MG63 (cell line): ENCODE measurements at regions not wholly inside any gene's neighbourhood (a gene's known extent, or its start where the extent isn't known, plus 50 kb on each side); places are given as distances from the start of the nearest gene placed in this dataset.
"Not testable (repeated sequence)": the region's sequence is repeated elsewhere in the genome, so short reads cannot be mapped to it uniquely, and the experiment has no call there.

ENCODE experiments used
- DNase-seq: peaks from one replicate; pipeline ENCODE4 v3.0.0-alpha.2; 2020
- H3K27me3 ChIP-seq: fragments of 250-450 bp; sonication (Bioruptor Pico); 2 replicates; pipeline ENCODE4 v1.5.1; 2020; ENCODE audit warnings: mild to moderate bottlenecking, moderate library complexity
- H3K36me3 ChIP-seq: fragments of 250-450 bp; sonication (Bioruptor Pico); 2 replicates; pipeline ENCODE4 v1.5.1; 2020; ENCODE audit warnings: mild to moderate bottlenecking, moderate library complexity
- H3K4me3 ChIP-seq: fragments of 250-450 bp; sonication (Bioruptor Pico); 2 replicates; pipeline ENCODE4 v1.5.1; 2020; ENCODE audit warnings: mild to moderate bottlenecking, moderate library complexity
- H3K9me3 ChIP-seq: fragments of 250-450 bp; sonication (Bioruptor Pico); 2 replicates; pipeline ENCODE4 v1.5.1; 2020; ENCODE audit warnings: mild to moderate bottlenecking, moderate library complexity

DNA sequence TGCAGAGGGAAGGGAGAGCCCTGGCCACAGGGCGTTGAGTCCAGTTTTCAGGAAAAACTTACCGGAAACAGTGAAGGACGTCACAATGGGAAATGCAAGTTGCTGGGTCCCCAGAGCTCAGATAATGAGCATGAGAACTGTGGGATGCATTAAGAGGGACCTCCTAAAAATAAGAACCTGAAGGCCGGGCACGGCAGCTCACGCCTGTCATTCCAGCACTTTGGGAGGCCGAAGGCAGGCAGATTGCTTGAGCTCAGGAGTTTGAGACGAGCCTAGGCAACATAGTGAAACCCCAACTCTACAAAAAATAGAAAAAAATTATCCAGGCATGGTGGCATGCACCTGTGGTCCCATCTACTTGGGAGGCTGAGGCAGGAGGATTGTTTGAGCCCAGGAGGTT is 170.6 kb downstream of the URI1 start:
- H3K36me3 ChIP-seq: no peaks in the 10 kb centered on the region
- no peak for DNase-seq
- no peaks in the 10 kb centered on the region for H3K27me3 ChIP-seq
- H3K9me3 ChIP-seq: no peaks in the 10 kb centered on the region
- H3K4me3 ChIP-seq: no peak overlapping the region

DNA sequence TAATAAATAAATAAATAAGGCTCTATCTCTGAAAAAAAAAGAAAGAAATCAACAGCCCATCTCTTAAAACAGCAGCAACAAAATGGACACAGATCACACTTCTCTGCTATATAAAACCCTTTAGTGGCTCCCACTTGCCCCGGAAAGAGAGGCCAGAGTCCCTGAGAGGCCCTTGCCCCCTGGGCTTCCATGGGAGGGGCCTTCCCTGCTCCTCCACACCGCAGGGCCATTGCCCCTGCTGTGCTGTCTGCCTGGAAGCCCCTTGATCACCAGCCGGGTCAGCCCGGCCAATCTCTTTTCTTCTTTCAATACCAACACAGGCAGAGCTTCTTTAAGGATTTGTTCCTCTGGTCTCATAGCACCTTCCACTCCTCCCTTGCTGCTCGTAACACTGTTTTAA is 171.1 kb downstream of the URI1 start:
- no peak for DNase-seq
- no peak overlapping the region for H3K4me3 ChIP-seq
- no peaks in the 10 kb centered on the region for H3K27me3 ChIP-seq
- no peaks in the 10 kb centered on the region for H3K9me3 ChIP-seq
- H3K36me3 ChIP-seq: no peaks in the 10 kb centered on the region

DNA sequence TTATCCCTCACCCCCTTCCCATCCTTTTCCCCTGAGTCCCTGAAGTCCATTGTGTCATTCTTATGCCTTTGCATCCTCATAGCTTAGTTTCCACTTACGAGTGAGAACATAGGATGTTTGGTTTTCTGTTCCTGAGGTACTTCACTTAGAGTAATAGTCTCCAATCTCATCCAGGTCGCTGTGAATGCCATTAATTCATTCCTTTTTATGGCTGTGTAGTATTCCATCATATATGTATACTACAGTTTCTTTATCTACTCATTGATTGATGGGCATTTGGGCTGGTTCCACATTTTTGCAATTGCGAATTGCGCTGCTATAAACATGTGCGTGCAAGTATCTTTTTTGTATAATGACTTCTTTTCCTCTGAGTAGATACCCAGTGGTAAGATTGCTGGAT is 172.1 kb downstream of the URI1 start:
- not testable (repeated sequence) for H3K27me3 ChIP-seq, DNase-seq, H3K9me3 ChIP-seq, H3K4me3 ChIP-seq, H3K36me3 ChIP-seq

DNA sequence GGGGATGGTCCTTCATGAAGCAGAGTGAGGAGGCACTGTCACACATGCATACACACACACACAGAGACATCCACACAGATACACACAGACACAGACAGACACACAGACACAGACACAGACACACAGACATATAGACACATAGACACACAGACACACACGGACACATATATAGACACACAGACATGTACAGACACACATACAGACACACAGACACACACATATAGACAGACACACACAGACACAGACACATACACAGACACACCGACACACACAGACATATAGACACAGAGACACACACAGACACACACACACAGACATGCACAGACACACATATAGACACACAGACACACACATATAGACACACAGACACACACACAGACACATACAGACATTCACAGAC is 173.9 kb downstream of the URI1 start:
- DNase-seq: no peak
- H3K4me3 ChIP-seq: no peak overlapping the region

DNA sequence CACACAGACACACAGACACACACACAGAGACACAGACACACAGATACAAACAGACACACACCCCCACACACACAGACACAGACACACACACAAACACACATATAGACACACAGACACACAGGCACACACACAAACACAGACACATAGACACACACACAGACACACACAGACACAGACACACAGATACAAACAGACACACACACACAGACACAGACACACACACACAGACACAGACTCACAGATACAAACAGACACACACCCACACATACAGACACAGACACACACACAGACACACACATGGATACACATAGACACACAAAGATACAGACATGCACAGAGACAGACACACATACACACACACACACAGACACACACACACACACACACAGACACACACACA is 174.5 kb downstream of the URI1 start:
- no peaks in the 10 kb centered on the region for H3K9me3 ChIP-seq
- no peaks in the 10 kb centered on the region for H3K36me3 ChIP-seq
- no peak overlapping the region for H3K4me3 ChIP-seq
- no peaks in the 10 kb centered on the region for H3K27me3 ChIP-seq
- DNase-seq: no peak

More for the DNA sequence above, 173.9 kb downstream of the URI1 start:
- Histone ChIP-seq H3K27me3 (no peaks in the 10 kb centered on the region), H3K9me3 (no peaks in the 10 kb centered on the region), H3K36me3 (no peaks in the 10 kb centered on the region)

DNA sequence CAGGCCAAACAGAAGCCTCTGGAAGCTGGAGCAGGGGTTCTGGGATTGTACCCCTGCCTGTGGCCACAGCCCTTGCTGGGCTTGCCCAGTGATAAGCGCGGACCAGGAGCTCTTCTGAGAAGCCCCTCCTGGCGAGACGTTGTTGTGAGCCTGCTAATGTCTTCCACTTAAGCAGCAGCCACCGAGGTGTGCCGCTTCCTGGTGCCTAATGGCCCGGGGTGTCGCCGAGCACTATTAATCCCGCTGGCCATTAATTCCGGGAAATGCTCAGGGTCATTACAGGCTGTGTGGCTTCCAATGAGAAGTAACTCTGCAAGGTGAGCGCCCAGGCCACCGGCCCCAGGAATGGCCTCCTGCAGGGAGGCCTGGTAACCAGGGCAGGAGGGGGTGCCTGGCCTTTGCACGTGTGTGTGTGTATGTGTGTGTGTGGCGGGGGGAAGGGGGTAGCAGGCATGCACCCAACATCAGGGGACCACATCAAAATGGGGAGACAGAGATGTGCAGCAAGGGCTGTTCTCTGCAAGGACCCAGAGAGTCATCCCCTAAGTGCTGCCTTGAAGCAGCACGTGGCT is 175.0 kb downstream of the URI1 start:
- no peak for DNase-seq
- H3K9me3 ChIP-seq: no peaks in the 10 kb centered on the region
- H3K4me3 ChIP-seq: no peak overlapping the region
- no peaks in the 10 kb centered on the region for H3K36me3 ChIP-seq
- no peaks in the 10 kb centered on the region for H3K27me3 ChIP-seq

DNA sequence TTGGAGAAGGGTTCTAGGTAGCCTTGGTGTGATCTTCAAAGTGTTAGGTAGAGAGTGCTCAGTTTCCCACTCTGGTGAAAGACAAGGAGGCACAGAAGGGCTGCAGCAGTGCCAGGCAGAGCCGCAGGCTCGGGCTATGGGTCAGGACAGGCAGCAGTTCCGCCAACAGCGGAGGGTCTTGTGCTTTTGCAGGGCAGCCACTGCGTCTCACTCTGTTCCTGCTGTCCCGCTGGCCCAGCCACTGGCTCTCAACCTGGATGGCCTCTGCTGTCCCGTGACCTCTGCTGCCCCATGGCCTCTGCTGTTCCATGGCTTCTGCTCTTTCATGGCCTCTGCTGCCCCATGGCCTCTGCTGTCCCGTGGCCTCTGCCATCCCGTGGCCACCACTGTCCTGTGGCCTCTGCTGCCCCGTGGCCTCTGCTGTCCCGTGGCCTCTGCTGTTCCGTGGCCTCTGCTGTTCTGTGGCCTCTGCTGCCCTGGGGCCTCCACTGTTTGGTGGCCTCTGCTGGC is 175.7 kb downstream of the URI1 start:
- DNase-seq: no peak
- Histone ChIP-seq H3K4me3 (no peak overlapping the region), H3K9me3 (no peaks in the 10 kb centered on the region), H3K27me3 (no peaks in the 10 kb centered on the region), H3K36me3 (no peaks in the 10 kb centered on the region)

DNA sequence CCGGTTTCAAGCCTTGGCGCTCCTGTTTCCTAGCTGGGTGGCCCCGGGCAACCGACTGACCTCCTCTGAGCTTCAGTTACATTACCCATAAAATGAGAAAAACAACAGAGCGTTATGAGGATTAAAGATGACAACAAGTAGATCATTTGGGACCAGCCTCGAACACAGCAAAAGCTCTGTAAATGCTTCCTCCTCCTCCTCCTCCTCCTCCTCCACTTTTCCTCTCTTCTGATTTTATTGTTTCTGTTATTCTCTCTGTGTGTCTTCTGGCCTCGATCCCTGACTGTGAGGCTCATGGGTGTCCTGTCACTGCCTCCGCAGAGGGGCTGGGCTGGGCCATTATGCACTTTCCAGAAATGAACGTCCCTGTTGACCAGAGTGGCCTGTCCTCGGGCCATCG is 176.2 kb downstream of the URI1 start:
- no peaks in the 10 kb centered on the region for H3K9me3 ChIP-seq
- no peak overlapping the region for H3K4me3 ChIP-seq
- H3K36me3 ChIP-seq: no peaks in the 10 kb centered on the region
- no peaks in the 10 kb centered on the region for H3K27me3 ChIP-seq
- DNase-seq: no peak

DNA sequence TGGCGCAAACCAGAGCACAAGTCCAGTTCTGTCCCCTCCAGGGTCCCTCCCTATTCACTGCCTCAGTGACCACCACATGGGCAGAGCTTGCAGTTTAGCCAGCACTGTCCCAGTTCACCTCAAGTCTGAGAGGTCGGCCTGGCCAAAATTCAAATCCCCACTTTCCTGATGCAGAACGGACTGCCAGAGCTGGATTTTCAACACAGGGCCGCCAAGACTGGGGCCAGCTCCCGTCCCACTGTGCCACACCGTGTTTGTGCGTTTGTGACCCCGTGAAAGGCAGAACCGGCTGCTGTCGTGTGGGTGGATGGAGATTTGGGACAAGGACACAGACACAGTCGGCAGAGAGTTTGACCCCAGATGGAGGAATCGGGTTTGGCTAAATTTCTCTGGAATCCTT is 176.7 kb downstream of the URI1 start:
- Histone ChIP-seq H3K27me3 (no peaks in the 10 kb centered on the region), H3K9me3 (no peaks in the 10 kb centered on the region), H3K36me3 (no peaks in the 10 kb centered on the region), H3K4me3 (no peak overlapping the region)
- DNase-seq: no peak

DNA sequence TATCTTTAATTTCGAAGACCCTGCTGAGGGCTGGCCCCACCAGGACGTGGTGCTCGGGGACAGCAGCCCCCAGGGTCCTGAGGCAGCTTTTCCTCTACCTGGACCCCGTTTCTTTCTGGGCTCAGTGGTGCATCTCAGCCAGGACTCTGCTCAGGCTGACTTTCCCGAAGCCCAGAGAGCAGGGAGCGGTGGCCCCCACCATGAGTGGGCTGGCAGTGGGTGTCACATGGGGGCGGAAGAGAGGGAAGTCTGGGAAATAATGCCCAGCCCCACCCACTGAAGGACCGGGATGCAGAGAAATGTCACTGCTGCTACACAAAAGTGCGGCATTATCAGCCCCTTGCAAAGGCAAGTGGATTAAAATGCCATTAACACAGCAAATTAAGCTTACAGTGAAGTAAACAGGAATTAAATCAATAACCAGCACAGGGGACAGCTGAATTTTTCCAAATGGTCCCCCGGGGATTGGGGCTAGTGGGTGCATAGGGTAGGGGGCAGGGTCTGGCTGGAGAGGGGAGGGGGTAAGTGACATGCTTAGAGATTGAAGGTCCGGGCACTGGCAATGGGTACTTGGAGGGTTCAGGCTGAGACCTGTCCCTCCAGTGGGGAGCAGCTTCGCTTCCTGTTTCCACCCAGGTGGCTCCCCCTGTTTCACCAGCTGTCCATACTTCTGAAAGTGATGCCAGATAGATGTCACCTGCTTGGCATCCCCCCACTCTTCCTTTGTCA is 177.3 kb downstream of the URI1 start:
- DNase-seq: no peak
- H3K9me3 ChIP-seq: no peaks in the 10 kb centered on the region
- no peak overlapping the region for H3K4me3 ChIP-seq
- no peaks in the 10 kb centered on the region for H3K36me3 ChIP-seq
- no peaks in the 10 kb centered on the region for H3K27me3 ChIP-seq

DNA sequence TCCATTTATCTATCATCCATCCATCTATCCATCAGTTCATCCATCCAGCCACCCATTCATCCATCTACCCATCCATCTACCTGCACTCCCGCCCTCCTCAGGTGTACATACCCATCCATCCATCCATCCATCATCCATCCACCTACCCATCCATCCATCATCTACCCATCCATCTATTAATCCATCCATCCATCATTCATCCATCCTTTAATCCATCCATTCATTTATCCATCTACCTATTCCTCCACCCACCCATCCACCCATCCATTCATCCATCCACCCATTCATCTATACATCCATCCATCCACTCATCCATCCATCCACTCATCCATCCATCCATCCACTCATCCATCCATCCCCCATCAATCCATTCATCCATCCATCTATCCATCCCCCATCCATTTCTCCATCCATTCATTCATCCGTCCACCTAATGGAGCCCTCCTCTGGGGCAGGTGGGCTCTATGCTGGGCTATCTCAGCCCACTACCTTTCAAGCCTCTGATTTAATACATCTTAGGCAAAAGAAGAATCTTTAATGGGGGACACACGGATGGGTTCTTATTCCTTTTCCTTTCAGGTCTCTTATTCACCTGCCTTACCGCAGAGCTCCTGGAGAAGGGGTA is 178.9 kb downstream of the URI1 start:
- Histone ChIP-seq H3K27me3 (no peaks in the 10 kb centered on the region), H3K9me3 (no peaks in the 10 kb centered on the region), H3K36me3 (no peaks in the 10 kb centered on the region), H3K4me3 (no peak overlapping the region)
- DNase-seq: no peak

DNA sequence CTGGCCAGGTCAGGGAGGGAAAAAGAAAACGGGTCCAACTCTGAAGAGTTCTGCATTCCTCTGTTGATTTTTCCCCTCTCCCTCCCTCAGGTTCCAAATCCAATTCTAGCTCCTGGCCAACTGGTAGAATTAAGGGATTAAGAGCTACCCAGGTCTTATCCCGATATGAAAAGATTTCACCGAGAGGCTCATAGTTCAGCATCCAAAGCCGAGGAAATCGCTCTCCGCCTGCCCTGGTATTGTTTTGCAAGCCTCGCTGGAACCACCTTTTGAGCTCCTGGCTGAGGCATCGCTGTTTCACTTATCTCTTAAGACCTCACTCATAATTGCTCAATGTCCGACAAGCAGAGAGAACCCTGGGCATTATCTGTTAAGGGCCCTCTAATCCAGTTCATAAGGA is 180.4 kb downstream of the URI1 start:
- Histone ChIP-seq H3K27me3 (no peaks in the 10 kb centered on the region), H3K9me3 (no peaks in the 10 kb centered on the region), H3K4me3 (no peak overlapping the region), H3K36me3 (no peaks in the 10 kb centered on the region)
- no peak for DNase-seq

DNA sequence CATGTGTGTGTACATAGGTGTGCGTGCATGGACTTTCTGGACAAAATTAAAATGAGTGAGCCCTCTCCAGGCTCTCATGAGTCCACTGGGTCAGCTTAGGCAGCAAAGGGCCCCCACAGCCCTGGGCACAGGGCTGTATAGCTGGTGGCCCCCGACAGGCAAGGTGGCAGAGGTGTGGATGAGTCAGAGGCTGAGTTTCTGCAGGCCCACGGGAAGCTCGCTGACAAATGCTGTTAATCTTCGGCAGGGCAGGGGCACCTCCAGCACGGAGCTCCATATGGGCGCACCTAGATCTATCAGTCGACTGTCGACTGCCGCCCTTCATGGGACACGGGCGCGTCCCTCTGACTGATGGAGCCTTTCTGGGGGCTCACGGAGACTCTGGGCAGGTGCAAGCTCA is 181.1 kb downstream of the URI1 start:
- H3K4me3 ChIP-seq: no peak overlapping the region
- H3K36me3 ChIP-seq: no peaks in the 10 kb centered on the region
- no peaks in the 10 kb centered on the region for H3K27me3 ChIP-seq
- no peak for DNase-seq
- H3K9me3 ChIP-seq: no peaks in the 10 kb centered on the region

DNA sequence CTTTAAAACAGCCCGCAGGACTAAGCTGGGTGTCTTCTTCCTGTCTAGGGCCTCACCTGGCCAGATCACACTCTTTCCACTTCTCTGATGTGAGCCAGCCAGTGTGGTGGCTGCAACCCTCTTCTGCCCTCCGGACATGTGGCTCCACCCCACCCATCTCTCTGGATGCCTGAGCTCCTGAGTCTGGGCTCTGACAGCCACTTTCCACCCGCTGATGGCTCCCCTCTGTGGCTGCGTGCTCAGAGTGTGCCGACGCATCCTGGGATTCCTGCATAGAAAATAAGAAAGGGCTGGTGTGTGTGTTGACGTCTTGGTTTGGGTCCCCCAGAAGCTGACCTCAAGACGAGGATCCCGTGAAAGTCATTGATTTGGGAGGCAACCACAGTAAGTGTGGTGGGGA is 181.6 kb downstream of the URI1 start:
- DNase-seq: no peak
- Histone ChIP-seq H3K9me3 (no peaks in the 10 kb centered on the region), H3K27me3 (no peaks in the 10 kb centered on the region), H3K4me3 (no peak overlapping the region), H3K36me3 (no peaks in the 10 kb centered on the region)

DNA sequence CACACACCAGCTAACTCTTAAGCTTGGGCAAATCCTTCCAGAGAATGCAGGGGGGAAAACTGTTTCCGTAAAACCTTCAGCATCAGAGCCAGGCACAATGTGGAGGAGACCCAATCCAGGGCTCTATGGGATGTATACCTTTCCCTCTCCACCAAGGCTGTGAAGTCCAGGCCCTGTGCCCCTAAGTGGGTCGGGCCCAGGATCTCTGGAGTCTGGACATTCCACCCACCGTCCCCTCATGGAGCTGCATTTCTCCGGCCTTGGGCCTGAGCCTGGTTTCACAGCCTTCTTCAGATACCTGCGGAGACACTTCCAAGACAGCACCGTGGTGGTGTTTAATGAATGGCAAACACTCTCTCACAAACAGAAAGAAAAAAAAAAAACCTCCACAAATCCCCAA is 186.2 kb downstream of the URI1 start:
- Histone ChIP-seq H3K27me3 (no peaks in the 10 kb centered on the region), H3K4me3 (no peak overlapping the region), H3K9me3 (no peaks in the 10 kb centered on the region), H3K36me3 (no peaks in the 10 kb centered on the region)
- DNase-seq: no peak

DNA sequence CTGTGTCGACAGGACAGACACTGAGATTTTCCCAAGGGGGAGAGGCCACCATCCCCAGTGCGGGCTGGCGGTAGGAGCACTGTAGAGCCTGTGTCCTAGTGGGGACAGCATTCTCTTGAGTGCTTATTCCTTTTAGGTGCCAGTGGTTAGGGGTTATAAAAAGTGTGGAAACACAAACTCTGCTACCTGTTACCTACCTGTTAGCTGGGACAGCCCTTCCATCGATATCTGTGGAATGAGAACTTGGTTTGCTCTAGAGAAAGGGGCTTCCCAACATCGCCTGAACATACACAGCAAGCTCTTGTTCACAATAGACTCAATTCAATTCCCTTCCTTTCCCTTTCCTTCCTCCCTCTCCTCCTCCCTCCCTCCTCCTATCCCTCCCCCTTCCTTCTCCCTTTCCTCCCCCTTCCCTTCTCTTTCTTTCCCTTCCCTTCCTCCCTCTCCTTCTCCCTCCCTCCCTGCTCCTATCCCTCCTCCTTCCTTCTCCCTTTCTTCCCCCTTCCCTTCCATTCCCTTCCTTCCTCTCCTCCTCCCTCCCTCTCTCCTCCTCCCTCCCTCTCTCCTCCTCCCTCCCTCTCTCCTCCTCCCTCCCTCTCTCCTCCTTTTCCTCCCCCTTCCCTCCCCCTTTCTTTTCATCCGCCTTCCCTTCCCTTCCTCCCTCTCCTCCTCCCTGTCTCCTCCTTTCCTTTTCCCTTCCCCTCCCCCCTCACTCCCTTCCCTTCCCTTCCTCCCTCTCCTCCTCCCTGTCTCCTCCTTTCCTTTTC is 188.5 kb downstream of the URI1 start:
- DNase-seq: no peak
- H3K4me3 ChIP-seq: no peak overlapping the region
- H3K27me3 ChIP-seq: no peaks in the 10 kb centered on the region
- H3K9me3 ChIP-seq: no peaks in the 10 kb centered on the region
- H3K36me3 ChIP-seq: no peaks in the 10 kb centered on the region

DNA sequence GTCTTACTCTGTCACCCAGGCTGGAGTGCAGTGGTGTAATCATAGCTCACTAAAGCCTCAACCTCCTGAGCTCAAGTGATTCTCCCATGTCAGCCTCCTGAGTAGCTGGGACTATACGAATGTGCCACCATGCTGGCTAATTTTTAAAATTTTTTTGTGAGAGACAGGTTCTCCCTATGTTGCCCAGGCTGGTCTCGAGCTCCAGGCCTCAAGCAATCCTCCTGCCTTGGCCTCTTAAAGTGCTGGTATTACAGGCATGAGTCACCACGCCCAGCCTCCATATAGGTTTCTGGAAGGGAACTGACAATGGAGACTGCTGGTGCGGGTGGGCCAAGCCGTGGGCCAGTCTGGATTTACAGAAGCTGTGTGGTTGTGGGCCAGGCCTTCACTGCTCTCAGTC is 189.2 kb downstream of the URI1 start:
- Histone ChIP-seq H3K27me3 (no peaks in the 10 kb centered on the region), H3K36me3 (no peaks in the 10 kb centered on the region), H3K9me3 (no peaks in the 10 kb centered on the region), H3K4me3 (no peak overlapping the region)
- DNase-seq: no peak
